ENCODE measurements at regions not wholly inside any gene's neighbourhood (a gene's known extent, or its start where the extent isn't known, plus 50 kb on each side); places are given as distances from the start of the nearest gene placed in this dataset.

DNA sequence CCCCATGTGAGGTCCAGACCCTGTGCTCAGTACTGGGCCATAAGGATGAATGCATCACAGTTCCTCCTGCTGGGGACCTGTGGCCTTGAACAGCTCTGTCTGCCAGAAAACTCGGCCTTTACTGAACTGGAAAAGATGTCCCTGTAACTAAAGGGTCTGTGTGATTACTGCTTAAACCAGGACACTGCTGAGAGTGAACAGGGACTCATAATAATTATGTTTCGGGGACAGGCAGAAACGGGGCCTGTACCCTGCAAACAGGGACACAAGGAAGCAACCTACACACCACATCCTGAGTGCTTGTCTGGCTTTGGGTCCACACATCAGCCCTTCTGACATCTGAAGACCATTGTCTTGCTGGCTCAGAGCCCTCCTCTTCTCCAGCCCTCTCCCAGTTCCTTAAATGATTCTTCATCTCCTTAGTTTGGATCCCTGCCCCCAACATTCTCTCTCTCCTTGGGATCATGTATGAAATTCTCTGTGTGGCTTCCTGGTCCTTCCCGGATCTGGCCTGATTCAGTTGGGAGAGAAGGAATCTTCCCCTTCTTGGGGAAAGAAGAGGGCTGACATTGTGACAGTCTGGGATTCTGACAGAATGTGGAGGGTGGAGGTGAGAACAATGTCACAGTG, 248.0 kb downstream of the MYCN start:
- Histone ChIP-seq H4K8ac (ENCODE audit: extremely low read depth, insufficient read depth, low read length) (no peak overlapping the region), H2BK20ac (ENCODE audit: low read length) (no peak overlapping the region), H2AK5ac (ENCODE audit: low read depth, low read length) (no peak overlapping the region), H4K20me1 (replicated peaks in 1 of 2; ENCODE audit: control insufficient read depth in 1 of 2, insufficient read depth in 2 of 2, low read length in 2 of 2) (no peaks in the 10 kb centered on the region), H3K9ac (replicated peaks in 1 of 4; ENCODE audit: extremely low read depth in 1 of 4, low read depth in 3 of 4, low read length in 3 of 4) (no peak overlapping the region), H3K4me1 (replicated peaks in 1 of 4; ENCODE audit: control insufficient read depth in 3 of 4, insufficient read depth in 4 of 4, low read length in 3 of 4) (peaks cover 0 to 6% (median 0%) of the 10 kb centered on the region in 4 experiments; a peak in 2 of 7 replicates), H3K27ac (ENCODE audit: low read depth, low read length) (no peak overlapping the region), H4K5ac (ENCODE audit: insufficient read length, low read depth, low read length) (no peak overlapping the region), H3K79me2 (ENCODE audit: control insufficient read depth in 1 of 2, insufficient read depth in 2 of 2, low read length in 2 of 2) (no peaks in the 10 kb centered on the region), H2AFZ (ENCODE audit: low read length) (no peak overlapping the region; the same call in 1 of the 2 replicates), H4K91ac (replicated peaks; ENCODE audit: insufficient read length, low read length) (no peak overlapping the region), H3K14ac (ENCODE audit: insufficient read length) (no peak overlapping the region), H2BK15ac (ENCODE audit: low read length) (no peak overlapping the region), H3K36me3 (ENCODE audit: control insufficient read depth in 2 of 4, insufficient read depth in 4 of 4, low read length in 3 of 4) (no peaks in the 10 kb centered on the region), H3K18ac (ENCODE audit: extremely low read depth, low read length) (no peak overlapping the region), H3K9me3 (ENCODE audit: insufficient read depth in 2 of 2, low read depth in 1 of 2, low read length in 1 of 2) (no peaks in the 10 kb centered on the region), H3K4me3 (ENCODE audit: extremely low read depth in 1 of 4, insufficient read depth in 2 of 4, low read depth in 3 of 4, low read length in 4 of 4) (no peak overlapping the region), H2BK120ac (replicated peaks; ENCODE audit: low read depth, low read length) (no peak overlapping the region), H2BK5ac (ENCODE audit: low read depth, low read length) (no peak overlapping the region), H2BK12ac (ENCODE audit: low read depth, low read length) (no peak overlapping the region), H3K27me3 (replicated peaks in 1 of 4; ENCODE audit: control insufficient read depth in 3 of 4, extremely low read depth in 1 of 4, insufficient read depth in 3 of 4, low read length in 3 of 4) (no peaks in the 10 kb centered on the region), H3K4me2 (ENCODE audit: insufficient read depth in 1 of 2, low read depth in 2 of 2, low read length in 2 of 2) (no peak overlapping the region), H3K4ac (replicated peaks; ENCODE audit: insufficient read length, low read depth, low read length) (no peak overlapping the region), H3K23me2 (ENCODE audit: low read depth, low read length) (no peaks in the 10 kb centered on the region), H3K79me1 (ENCODE audit: low read depth, low read length) (no peaks in the 10 kb centered on the region), H3K56ac (replicated peaks; ENCODE audit: insufficient read length, low read depth, low read length) (no peak overlapping the region), H3K23ac (ENCODE audit: insufficient read length) (no peak overlapping the region)
- CTCF ChIA-PET (ENCODE audit: partially characterized antibody): no interaction called here
- POLR2A ChIA-PET (ENCODE audit: partially characterized antibody): no interaction called here
- DNase-seq (ENCODE audit: low read depth in 1 of 2, low spot score in 2 of 2) (no peak), FAIRE-seq (no peak)
- WGBS, 2 experiments (ENCODE audit: extremely low coverage in 1 of 2, insufficient coverage in 1 of 2, insufficient read length in 1 of 2, insufficient replicate concordance in 2 of 2, low coverage in 1 of 2, low lambda C conversion rate in 2 of 2, missing lambda C conversion rate in 1 of 2): 88% methylated on average over 4 of the region's 4 CpGs; no CpG with 5 or more reads in 1 of the 2 experiments
- TF ChIP-seq SRF (IDR thresholded peaks at IDR 0.05; ENCODE audit: low read depth, low read length): no peak
- no peak for TF ChIP-seq KDM5A (IDR thresholded peaks at IDR 0.05; ENCODE audit: low read length)
- TF ChIP-seq BACH1 (IDR thresholded peaks at IDR 0.05; ENCODE audit: low read length): no peak

Data from H1 (cell line).